Upper lobe of left lung (tissue), 6 donors: ENCODE measurements at regions not wholly inside any gene's neighbourhood (a gene's known extent, or its start where the extent isn't known, plus 50 kb on each side); places are given as distances from the start of the nearest gene placed in this dataset.

Experiments used
- ATAC-seq, 2 donors: fragments of 200-7000 bp; cut with Tn5 transposase; one replicate each; pipeline ENCODE4 v1.9.1; 2022; ENCODE audit warnings: mild to moderate bottlenecking in 2 of 2, moderate library complexity in 2 of 2; ENCODE audit not compliant: low FRiP score in 2 of 2
- DNase-seq, 2 donors: peaks; one replicate each; pipeline ENCODE4 v3.0.0-alpha.2; 2019 to 2020
- H3K27ac ChIP-seq, 4 donors: fragments of 200-600 bp; sonication (generic); one replicate each; pipeline ENCODE4 v1.5.1; 2016 to 2019
- H3K27me3 ChIP-seq, 4 donors: fragments of 200-600 bp; sonication (generic); one replicate each; pipeline ENCODE4 v1.5.1; 2017 to 2019
- H3K36me3 ChIP-seq, 4 donors: fragments of 200-600 bp; sonication (generic); one replicate each; pipeline ENCODE4 v1.5.1; 2016 to 2019
- H3K4me1 ChIP-seq, 4 donors: fragments of 200-600 bp; sonication (generic); one replicate each; pipeline ENCODE4 v1.5.1; 2018 to 2019
- H3K4me3 ChIP-seq, 4 donors: fragments of 200-600 bp; sonication (generic); one replicate each; pipeline ENCODE4 v1.5.1; 2017 to 2019; ENCODE audit warnings: mild to moderate bottlenecking in 2 of 4, moderate library complexity in 1 of 4
- H3K9me3 ChIP-seq, 4 donors: fragments of 200-600 bp; sonication (generic); one replicate each; pipeline ENCODE4 v1.5.1; 2018 to 2019
- EP300 ChIP-seq, 4 donors: sonication (generic); formaldehyde crosslinking; IDR thresholded peaks; one replicate each; pipeline ENCODE4 v1.5.1; 2017; ENCODE audit warnings: antibody characterized with exemption in 4 of 4, control low read depth in 2 of 4
- POLR2A ChIP-seq, 4 donors: fragments of 450-650 bp; IDR thresholded peaks; one replicate each; pipeline ENCODE4 v1.5.1; 2016 to 2017; ENCODE audit warnings: antibody characterized with exemption in 4 of 4, mild to moderate bottlenecking in 2 of 4
- POLR2AphosphoS5 ChIP-seq, 2 donors: sonication (generic); formaldehyde crosslinking; IDR thresholded peaks; one replicate each; pipeline ENCODE4 v1.5.1; 2017; ENCODE audit warnings: antibody characterized with exemption in 2 of 2
- WGBS, 2 donors: methylation state at CpG; one replicate each; pipeline ENCODE4 v1.1.5; 2017 to 2018; 5-methylcytosine and 5-hydroxymethylcytosine counted together
- TF ChIP-seq, protein P1 (sequence below), 6 experiments: fragments of 450-650 bp in 4 of 6; fragments of 200-600 bp in 2 of 6; sonication (generic) in 2 of 6; IDR thresholded peaks; one replicate each; pipeline ENCODE4 v1.5.1; 2016 to 2019; ENCODE audit warnings: antibody characterized with exemption in 6 of 6
- donor health status: DM: no; HTN: no; CAD: no; lungs with moderate emphysema.
- donor health status: DM: no; HTN: yes; CAD: no; lungs with severe emphysema.

- no peaks in the 10 kb centered on the region for H3K36me3 ChIP-seq
- DNase-seq (no peak), ATAC-seq (peak in 1 of 2 donors; percentile 58)
- H3K27me3 ChIP-seq: no peaks in the 10 kb centered on the region
- no peaks in the 10 kb centered on the region for H3K4me1 ChIP-seq
- H3K27ac ChIP-seq: no peak overlapping the region
- WGBS, 2 donors: 57 to 64% methylated on average over 4 of the region's 4 CpGs
- no peak overlapping the region for H3K4me3 ChIP-seq
- TF ChIP-seq POLR2AphosphoS5 (IDR thresholded peaks at IDR 0.05): no peak
- TF ChIP-seq, protein P1, sequence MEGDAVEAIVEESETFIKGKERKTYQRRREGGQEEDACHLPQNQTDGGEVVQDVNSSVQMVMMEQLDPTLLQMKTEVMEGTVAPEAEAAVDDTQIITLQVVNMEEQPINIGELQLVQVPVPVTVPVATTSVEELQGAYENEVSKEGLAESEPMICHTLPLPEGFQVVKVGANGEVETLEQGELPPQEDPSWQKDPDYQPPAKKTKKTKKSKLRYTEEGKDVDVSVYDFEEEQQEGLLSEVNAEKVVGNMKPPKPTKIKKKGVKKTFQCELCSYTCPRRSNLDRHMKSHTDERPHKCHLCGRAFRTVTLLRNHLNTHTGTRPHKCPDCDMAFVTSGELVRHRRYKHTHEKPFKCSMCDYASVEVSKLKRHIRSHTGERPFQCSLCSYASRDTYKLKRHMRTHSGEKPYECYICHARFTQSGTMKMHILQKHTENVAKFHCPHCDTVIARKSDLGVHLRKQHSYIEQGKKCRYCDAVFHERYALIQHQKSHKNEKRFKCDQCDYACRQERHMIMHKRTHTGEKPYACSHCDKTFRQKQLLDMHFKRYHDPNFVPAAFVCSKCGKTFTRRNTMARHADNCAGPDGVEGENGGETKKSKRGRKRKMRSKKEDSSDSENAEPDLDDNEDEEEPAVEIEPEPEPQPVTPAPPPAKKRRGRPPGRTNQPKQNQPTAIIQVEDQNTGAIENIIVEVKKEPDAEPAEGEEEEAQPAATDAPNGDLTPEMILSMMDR (IDR thresholded peaks at IDR 0.05): no peak
- no peak for TF ChIP-seq POLR2A (IDR thresholded peaks at IDR 0.05)
- H3K9me3 ChIP-seq: no peaks in the 10 kb centered on the region
Measured at GRCh38 chr4:107243141-107243781, 207.1 kb upstream of the DKK2 start.

GRCh38 chr4:107220976-107221375 is 184.9 kb upstream of the DKK2 start:
- Histone ChIP-seq H3K36me3 (no peaks in the 10 kb centered on the region), H3K27ac (no peak overlapping the region), H3K4me3 (no peak overlapping the region), H3K27me3 (no peaks in the 10 kb centered on the region), H3K9me3 (no peaks in the 10 kb centered on the region), H3K4me1 (no peaks in the 10 kb centered on the region)
- TF ChIP-seq, protein P1 (IDR thresholded peaks at IDR 0.05): no peak
- TF ChIP-seq EP300 (IDR thresholded peaks at IDR 0.05) (no peak), POLR2A (IDR thresholded peaks at IDR 0.05) (no peak), POLR2AphosphoS5 (IDR thresholded peaks at IDR 0.05) (no peak)
- DNase-seq: no peak
- ATAC-seq: no peak

DNA sequence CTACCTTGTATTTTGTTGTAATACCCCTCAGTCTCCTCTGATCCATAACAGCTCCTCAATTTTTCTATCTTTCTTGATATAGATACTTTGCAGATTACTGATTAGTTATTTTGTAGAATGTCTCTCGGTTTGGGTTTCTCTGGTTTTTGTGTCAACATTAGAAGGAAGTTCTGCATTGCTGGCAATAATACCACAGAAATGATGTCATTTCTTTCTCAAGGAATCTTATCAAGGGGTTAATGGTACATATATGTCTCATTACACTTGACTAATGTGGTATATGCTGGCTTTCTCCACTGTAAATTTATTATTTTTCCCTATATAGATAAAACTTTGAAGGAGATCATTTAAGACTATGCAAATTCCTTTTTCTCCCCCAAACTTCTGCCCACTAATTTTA is 183.6 kb upstream of the DKK2 start:
- Histone ChIP-seq H3K27me3 (no peaks in the 10 kb centered on the region), H3K4me3 (no peak overlapping the region), H3K4me1 (no peaks in the 10 kb centered on the region), H3K36me3 (no peaks in the 10 kb centered on the region), H3K27ac (no peak overlapping the region), H3K9me3 (no peaks in the 10 kb centered on the region)
- ATAC-seq (no peak), DNase-seq (no peak)
- TF ChIP-seq, protein P1 (IDR thresholded peaks at IDR 0.05): no peak
- TF ChIP-seq POLR2A (IDR thresholded peaks at IDR 0.05) (no peak), POLR2AphosphoS5 (IDR thresholded peaks at IDR 0.05) (no peak), EP300 (IDR thresholded peaks at IDR 0.05) (no peak)
- 72 to 74% methylated on average over 1 of the region's 1 CpG for WGBS, 2 donors

- no peak for ATAC-seq
- H3K27me3 ChIP-seq: no peaks in the 10 kb centered on the region
- TF ChIP-seq EP300 (IDR thresholded peaks at IDR 0.05): no peak
- no peak for TF ChIP-seq POLR2A (IDR thresholded peaks at IDR 0.05)
- TF ChIP-seq, protein P1 (IDR thresholded peaks at IDR 0.05): no peak
- TF ChIP-seq POLR2AphosphoS5 (IDR thresholded peaks at IDR 0.05): no peak
Measured at GRCh38 chr4:107216379-107216778, 180.3 kb upstream of the DKK2 start.

DNA sequence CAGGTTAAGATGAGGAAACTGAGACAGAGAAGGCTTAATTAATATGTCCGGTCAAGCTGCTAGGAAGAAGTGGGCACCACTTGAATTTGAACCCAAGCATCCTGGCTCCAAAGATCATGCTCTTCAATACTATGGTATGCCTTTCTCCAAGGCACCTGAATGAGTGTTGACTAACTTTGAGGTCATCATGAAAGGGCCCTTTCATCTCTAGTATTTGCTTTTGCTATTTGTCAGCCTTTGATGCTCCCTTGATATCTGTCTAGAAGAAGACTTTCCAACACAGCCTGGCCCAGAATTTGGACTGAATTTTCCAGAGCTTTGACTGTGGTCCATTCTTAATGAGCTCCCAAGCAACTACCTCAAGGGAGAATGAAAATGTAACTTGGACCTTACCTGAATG is 179.1 kb upstream of the DKK2 start:
- 68 to 79% methylated on average over 1 of the region's 1 CpG for WGBS, 2 donors
- Histone ChIP-seq H3K4me1 (no peaks in the 10 kb centered on the region), H3K9me3 (no peaks in the 10 kb centered on the region), H3K27me3 (no peaks in the 10 kb centered on the region), H3K27ac (no peak overlapping the region), H3K36me3 (no peaks in the 10 kb centered on the region), H3K4me3 (no peak overlapping the region)
- TF ChIP-seq EP300 (IDR thresholded peaks at IDR 0.05): no peak
- TF ChIP-seq POLR2A (IDR thresholded peaks at IDR 0.05): no peak
- TF ChIP-seq POLR2AphosphoS5 (IDR thresholded peaks at IDR 0.05): no peak
- TF ChIP-seq, protein P1 (IDR thresholded peaks at IDR 0.05): no peak
- ATAC-seq (no peak), DNase-seq (no peak)

More at GRCh38 chr4:107216379-107216778, 180.3 kb upstream of the DKK2 start:
- Histone ChIP-seq H3K36me3 (no peaks in the 10 kb centered on the region), H3K4me3 (no peak overlapping the region), H3K27ac (no peak overlapping the region), H3K4me1 (no peaks in the 10 kb centered on the region), H3K9me3 (no peaks in the 10 kb centered on the region)
- DNase-seq: no peak
